B cell (primary cell): ENCODE measurements at regions not wholly inside any gene's neighbourhood (a gene's known extent, or its start where the extent isn't known, plus 50 kb on each side); places are given as distances from the start of the nearest gene placed in this dataset.

Experiments used
- ATAC-seq: fragments of 200-7000 bp; cut with Tn5 transposase; one replicate; pipeline ENCODE4 v1.10.0; 2021; ENCODE audit warnings: low read depth, mild to moderate bottlenecking, moderate number of reproducible peaks, moderate library complexity
- CTCF ChIA-PET: fragments of 350-600 bp; sonication (Branson Sonifier 250); formaldehyde crosslinking; loops from one replicate; lab custom pipeline; 2021; ENCODE audit warnings: antibody characterized with exemption, inconsistent platforms; lab: Charles Lee
- POLR2A ChIA-PET: fragments of 350-600 bp; sonication (Branson Sonifier 250); formaldehyde crosslinking; loops from one replicate; lab custom pipeline; 2021; ENCODE audit warnings: antibody characterized with exemption; lab: Charles Lee
- DNase-seq: peaks from one replicate; pipeline ENCODE4 v3.0.0; 2013
- H2AFZ ChIP-seq: 2 replicates; pipeline ENCODE4 v1.6.1; 2012; ENCODE audit warnings: mild to moderate bottlenecking, low read depth, low read length; ENCODE audit not compliant: insufficient read depth, poor library complexity, severe bottlenecking
- H3K27ac ChIP-seq, 2 donors: 1 replicate in 1 of 2; 2 replicates in 1 of 2; pipeline ENCODE4 v1.5.1; 2012 to 2013; ENCODE audit warnings: low read length in 2 of 2, mild to moderate bottlenecking in 2 of 2, moderate library complexity in 1 of 2
- H3K27me3 ChIP-seq, 4 experiments: fragments of 200-600 bp in 1 of 4; sonication (generic) in 1 of 4; replicated peaks in 1 of 4; 1 replicate in 2 of 4; 2 replicates in 2 of 4; pipeline versions ENCODE4 v1.6.1 to v1.7.0; 2013 to 2016; ENCODE audit warnings: low read length in 3 of 4, mild to moderate bottlenecking in 2 of 4, mixed read lengths in 1 of 4, moderate library complexity in 1 of 4; ENCODE audit not compliant: insufficient read depth in 4 of 4, control insufficient read depth in 3 of 4; ENCODE audit errors: control extremely low read depth in 1 of 4
- H3K36me3 ChIP-seq, 2 experiments: replicated peaks in 1 of 2; 1 replicate in 1 of 2; 2 replicates in 1 of 2; pipeline versions ENCODE4 v1.6.1 to v1.7.1; 2013; ENCODE audit warnings: low read length in 1 of 2; ENCODE audit not compliant: insufficient read depth in 2 of 2, control insufficient read depth in 1 of 2; ENCODE audit errors: control extremely low read depth in 1 of 2, extremely low read depth in 1 of 2
- H3K4me1 ChIP-seq, 2 donors: fragments of 200-600 bp in 1 of 2; sonication (generic) in 1 of 2; 1 replicate in 1 of 2; 2 replicates in 1 of 2; pipeline versions ENCODE4 v1.5.1 to v1.6.1; 2013 to 2017; ENCODE audit warnings: low read length in 2 of 2; ENCODE audit not compliant: control insufficient read depth in 2 of 2, insufficient read depth in 2 of 2
- H3K4me2 ChIP-seq: replicated peaks from 2 replicates; pipeline ENCODE3; 2012; ENCODE audit warnings: mild to moderate bottlenecking, low read depth, low read length; ENCODE audit not compliant: poor library complexity, severe bottlenecking
- H3K4me3 ChIP-seq, 5 experiments: fragments of 200-600 bp in 1 of 5; sonication (generic) in 1 of 5; 1 replicate in 3 of 5; 2 replicates in 2 of 5; pipeline versions ENCODE4 v1.5.1 to v1.7.0; 2011 to 2016; ENCODE audit warnings: low read length in 4 of 5, mild to moderate bottlenecking in 4 of 5, low read depth in 2 of 5, control low read depth in 1 of 5, moderate library complexity in 1 of 5; ENCODE audit not compliant: insufficient read depth in 1 of 5; ENCODE audit errors: control extremely low read depth in 1 of 5, extremely low read depth in 1 of 5
- H3K79me2 ChIP-seq: fragments of 200-600 bp; sonication (generic); one replicate; pipeline ENCODE4 v1.6.0; 2016; ENCODE audit warnings: low read length; ENCODE audit not compliant: control insufficient read depth, insufficient read depth
- H3K9ac ChIP-seq: fragments of 200-600 bp; sonication (generic); 2 replicates; pipeline ENCODE4 v1.6.1; 2017; ENCODE audit warnings: mild to moderate bottlenecking, low read length, moderate library complexity
- H3K9me3 ChIP-seq, 3 donors: one replicate each; pipeline versions ENCODE4 v1.6.1 to v1.7.1; 2013; ENCODE audit warnings: low read length in 2 of 3; ENCODE audit not compliant: control insufficient read depth in 2 of 3, insufficient read depth in 1 of 3; ENCODE audit errors: control extremely low read depth in 1 of 3
- H4K20me1 ChIP-seq: 2 replicates; pipeline ENCODE4 v1.6.0; 2012; ENCODE audit warnings: mild to moderate bottlenecking, low read length; ENCODE audit not compliant: insufficient read depth, control insufficient read depth, poor library complexity, severe bottlenecking
- H3K27ac Mint-ChIP-seq: one replicate; pipeline ENCODE4 v1.8.0; 2021; ENCODE audit warnings: mixed read lengths
- H3K27me3 Mint-ChIP-seq: one replicate; pipeline ENCODE4 v1.8.0; 2021; ENCODE audit warnings: mixed read lengths
- H3K4me1 Mint-ChIP-seq: one replicate; pipeline ENCODE4 v1.8.0; 2021; ENCODE audit warnings: mixed read lengths
- H3K4me3 Mint-ChIP-seq: one replicate; pipeline ENCODE4 v1.8.0; 2021; ENCODE audit warnings: mixed read lengths
- H3K9me3 Mint-ChIP-seq: one replicate; pipeline ENCODE4 v1.8.0; 2022; ENCODE audit warnings: mixed read lengths; ENCODE audit not compliant: insufficient read depth
- CTCF ChIP-seq: fragments of 200-600 bp; IDR thresholded peaks from one replicate; pipeline ENCODE4 v1.8.0; 2022; ENCODE audit warnings: antibody characterized with exemption, mild to moderate bottlenecking
- EZH2 ChIP-seq: IDR thresholded peaks from 2 replicates; pipeline ENCODE4 v1.6.1; 2012; ENCODE audit warnings: borderline replicate concordance, low read depth, mild to moderate bottlenecking, moderate library complexity, low read length; ENCODE audit not compliant: insufficient read depth, poor library complexity, severe bottlenecking
- WGBS: methylation state at CpG from one replicate; pipeline ENCODE4 v1.1.5; 2013; ENCODE audit warnings: missing lambda C conversion rate; ENCODE audit not compliant: insufficient coverage; 5-methylcytosine and 5-hydroxymethylcytosine counted together
- intact Hi-C: fragments of 100-400 bp; cut with micrococcal nuclease; formaldehyde crosslinking; loops from one replicate; pipeline ENCODE4 v1.10.0; 2022

GRCh38 chr13:109348519-109349258 lies 437.7 kb downstream of the IRS2 start:
- WGBS: no CpG with 5 or more reads among the region's 3 CpGs
- no peak overlapping the region for H3K4me2 ChIP-seq
- TF ChIP-seq EZH2 (no peak), CTCF (no peak)

GRCh38 chr13:109346060-109346459 lies 440.3 kb downstream of the IRS2 start:
- no peak overlapping the region for H3K4me2 ChIP-seq
- intact Hi-C loops: no loop called here
- POLR2A ChIA-PET: no interaction called here

More at GRCh38 chr13:109348519-109349258, 437.7 kb downstream of the IRS2 start:
- no peaks in the 10 kb centered on the region for H3K4me1 ChIP-seq
- ChIA-PET POLR2A (no interaction called here), CTCF (no interaction called here)
- Mint-ChIP-seq H3K4me3 (no peak overlapping the region), H3K9me3 (no peaks in the 10 kb centered on the region), H3K27ac (no peak overlapping the region), H3K27me3 (peaks cover 7% of the 10 kb centered on the region), H3K4me1 (no peaks in the 10 kb centered on the region)
- no peak overlapping the region for H3K27ac ChIP-seq
- H3K79me2 ChIP-seq: no peaks in the 10 kb centered on the region
- H3K9me3 ChIP-seq: peaks cover 0 to 1% (median 0%) of the 10 kb centered on the region in 3 donors
- no peak overlapping the region for H3K9ac ChIP-seq
- H3K4me3 ChIP-seq: no peak overlapping the region
- no peaks in the 10 kb centered on the region for H3K27me3 ChIP-seq
- intact Hi-C loops: no loop called here
- H4K20me1 ChIP-seq: no peaks in the 10 kb centered on the region
- no peak overlapping the region for H2AFZ ChIP-seq
- H3K36me3 ChIP-seq: no peaks in the 10 kb centered on the region
- ATAC-seq: no peak
- DNase-seq: no peak

More at GRCh38 chr13:109346060-109346459, 440.3 kb downstream of the IRS2 start:
- Histone ChIP-seq H3K4me1 (no peaks in the 10 kb centered on the region), H3K9me3 (peaks cover 0 to 1% (median 0%) of the 10 kb centered on the region in 3 donors), H3K36me3 (no peaks in the 10 kb centered on the region), H3K27me3 (no peaks in the 10 kb centered on the region), H4K20me1 (no peaks in the 10 kb centered on the region), H3K4me3 (no peak overlapping the region), H2AFZ (no peak overlapping the region), H3K9ac (no peak overlapping the region), H3K79me2 (no peaks in the 10 kb centered on the region), H3K27ac (no peak overlapping the region)
- no peak for TF ChIP-seq CTCF
- no peak for TF ChIP-seq EZH2
- no peaks in the 10 kb centered on the region for H3K4me1 Mint-ChIP-seq
- no peak for ATAC-seq
- H3K27me3 Mint-ChIP-seq: peaks cover 7% of the 10 kb centered on the region
- H3K27ac Mint-ChIP-seq: no peak overlapping the region
- 29% methylated on average over 1 of the region's 2 CpGs for WGBS
- CTCF ChIA-PET: no interaction called here
- no peak for DNase-seq
- no peak overlapping the region for H3K4me3 Mint-ChIP-seq
- H3K9me3 Mint-ChIP-seq: no peaks in the 10 kb centered on the region
